CD4-positive, alpha-beta T cell (primary cell): ENCODE measurements at regions not wholly inside any gene's neighbourhood (a gene's known extent, or its start where the extent isn't known, plus 50 kb on each side); places are given as distances from the start of the nearest gene placed in this dataset.

Experiments
- ATAC-seq: fragments of 200-7000 bp; cut with Tn5 transposase; one replicate; pipeline ENCODE4 v1.10.0; 2022; ENCODE audit warnings: mild to moderate bottlenecking; ENCODE audit not compliant: poor library complexity
- CTCF ChIA-PET: fragments of 350-600 bp; sonication (Branson Sonifier 250); formaldehyde crosslinking; loops from one replicate; lab custom pipeline; 2021; ENCODE audit warnings: antibody characterized with exemption, inconsistent platforms; lab: Charles Lee
- POLR2A ChIA-PET: fragments of 350-600 bp; sonication (Branson Sonifier 250); formaldehyde crosslinking; loops from one replicate; lab custom pipeline; 2021; ENCODE audit warnings: antibody characterized with exemption, inconsistent platforms; lab: Charles Lee
- DNase-seq, 14 experiments: peaks; one replicate each; pipeline ENCODE4 v3.0.0-alpha.2; 2013 to 2020; ENCODE audit warnings: mixed read lengths in 2 of 14
- H3K27ac ChIP-seq, 2 donors: one replicate each; pipeline versions ENCODE4 v1.5.1 to v1.7.0; 2013; ENCODE audit warnings: low read length in 2 of 2, low read depth in 1 of 2, mild to moderate bottlenecking in 1 of 2
- H3K27me3 ChIP-seq, 2 experiments: 1 replicate in 1 of 2; 2 replicates in 1 of 2; pipeline versions ENCODE4 v1.6.1 to v1.7.0; 2013; ENCODE audit warnings: low read length in 2 of 2, control low read depth in 1 of 2, mild to moderate bottlenecking in 1 of 2, moderate library complexity in 1 of 2; ENCODE audit not compliant: insufficient read depth in 2 of 2, control insufficient read depth in 1 of 2
- H3K36me3 ChIP-seq: one replicate; pipeline ENCODE4 v1.6.1; 2013; ENCODE audit warnings: low read length, control low read depth; ENCODE audit not compliant: insufficient read depth
- H3K4me1 ChIP-seq: one replicate; pipeline ENCODE4 v1.6.1; 2013; ENCODE audit warnings: low read length, control low read depth; ENCODE audit not compliant: insufficient read depth
- H3K4me3 ChIP-seq: one replicate; pipeline ENCODE4 v1.5.1; 2013; ENCODE audit warnings: mild to moderate bottlenecking, low read length, moderate library complexity
- H3K9me3 ChIP-seq, 2 experiments: 1 replicate in 1 of 2; 2 replicates in 1 of 2; pipeline versions ENCODE4 v1.6.1 to v1.7.0; 2013; ENCODE audit warnings: low read length in 2 of 2, mild to moderate bottlenecking in 2 of 2, control low read depth in 1 of 2, moderate library complexity in 1 of 2; ENCODE audit not compliant: control insufficient read depth in 1 of 2, insufficient read depth in 1 of 2
- H3K27ac Mint-ChIP-seq: one replicate; pipeline ENCODE4 v1.8.0; 2020; ENCODE audit warnings: mixed read lengths
- H3K27me3 Mint-ChIP-seq: one replicate; pipeline ENCODE4 v1.8.0; 2021; ENCODE audit warnings: mixed read lengths
- H3K36me3 Mint-ChIP-seq: one replicate; pipeline ENCODE4 v1.8.0; 2021; ENCODE audit warnings: low read depth, mixed read lengths
- H3K4me1 Mint-ChIP-seq: one replicate; pipeline ENCODE4 v1.8.0; 2021; ENCODE audit warnings: low read depth, mixed read lengths
- H3K4me3 Mint-ChIP-seq: one replicate; pipeline ENCODE4 v1.8.0; 2020; ENCODE audit warnings: mild to moderate bottlenecking, mixed read lengths
- H3K9me3 Mint-ChIP-seq: one replicate; pipeline ENCODE4 v1.8.0; 2020; ENCODE audit warnings: mixed read lengths
- intact Hi-C, 2 experiments: fragments of 100-400 bp; cut with DNase I in 1 of 2; cut with micrococcal nuclease in 1 of 2; formaldehyde crosslinking; loops; one replicate each; pipeline versions ENCODE4 v1.15.1 to v1.9.0; 2023 to 2025; cut with DNase I, micrococcal nuclease
- TF ChIP-seq, protein P1 (sequence below): fragments of 200-600 bp; IDR thresholded peaks from one replicate; pipeline ENCODE4 v1.8.0; 2022; ENCODE audit warnings: antibody characterized with exemption, mild to moderate bottlenecking

DNA sequence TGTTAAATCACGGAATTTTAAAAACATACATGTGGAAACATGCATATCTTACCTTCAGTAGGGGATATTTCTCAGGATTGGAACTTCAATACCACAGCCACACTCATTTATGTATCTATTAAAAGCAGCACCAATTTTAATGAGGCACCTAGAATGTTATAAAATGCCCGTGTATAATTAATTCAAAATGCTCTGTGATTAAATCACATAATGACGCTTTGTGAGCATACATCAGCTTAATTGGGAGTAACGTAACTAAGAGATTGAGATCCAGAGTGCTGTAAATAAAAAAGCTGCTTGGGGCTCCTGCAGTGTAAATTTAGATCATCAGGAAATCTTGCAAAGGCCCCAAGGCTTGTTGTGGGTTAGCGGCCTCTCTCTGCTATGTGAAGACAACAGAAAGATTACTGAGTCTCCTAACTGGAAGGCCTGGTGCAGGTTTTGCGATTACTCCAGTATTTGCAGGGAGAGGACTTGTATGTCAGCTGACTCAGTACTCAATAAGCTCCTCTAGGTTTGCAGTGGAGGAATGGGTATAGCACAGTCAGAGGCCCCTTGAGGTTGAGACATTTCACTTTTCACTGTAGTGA is 195.5 kb upstream of the PHYHIPL start:
- CTCF ChIA-PET: no interaction called here
- H3K9me3 ChIP-seq: no peaks in the 10 kb centered on the region
- H3K36me3 ChIP-seq: no peaks in the 10 kb centered on the region
- no peaks in the 10 kb centered on the region for H3K4me1 ChIP-seq
- H3K27ac Mint-ChIP-seq: no peak overlapping the region
- TF ChIP-seq, protein P1, sequence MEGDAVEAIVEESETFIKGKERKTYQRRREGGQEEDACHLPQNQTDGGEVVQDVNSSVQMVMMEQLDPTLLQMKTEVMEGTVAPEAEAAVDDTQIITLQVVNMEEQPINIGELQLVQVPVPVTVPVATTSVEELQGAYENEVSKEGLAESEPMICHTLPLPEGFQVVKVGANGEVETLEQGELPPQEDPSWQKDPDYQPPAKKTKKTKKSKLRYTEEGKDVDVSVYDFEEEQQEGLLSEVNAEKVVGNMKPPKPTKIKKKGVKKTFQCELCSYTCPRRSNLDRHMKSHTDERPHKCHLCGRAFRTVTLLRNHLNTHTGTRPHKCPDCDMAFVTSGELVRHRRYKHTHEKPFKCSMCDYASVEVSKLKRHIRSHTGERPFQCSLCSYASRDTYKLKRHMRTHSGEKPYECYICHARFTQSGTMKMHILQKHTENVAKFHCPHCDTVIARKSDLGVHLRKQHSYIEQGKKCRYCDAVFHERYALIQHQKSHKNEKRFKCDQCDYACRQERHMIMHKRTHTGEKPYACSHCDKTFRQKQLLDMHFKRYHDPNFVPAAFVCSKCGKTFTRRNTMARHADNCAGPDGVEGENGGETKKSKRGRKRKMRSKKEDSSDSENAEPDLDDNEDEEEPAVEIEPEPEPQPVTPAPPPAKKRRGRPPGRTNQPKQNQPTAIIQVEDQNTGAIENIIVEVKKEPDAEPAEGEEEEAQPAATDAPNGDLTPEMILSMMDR: no peak
- H3K27me3 ChIP-seq: no peaks in the 10 kb centered on the region
- no peak overlapping the region for H3K4me3 ChIP-seq
- ATAC-seq (no peak), DNase-seq (no peak)
- no peak overlapping the region for H3K27ac ChIP-seq
- intact Hi-C loops: no loop called here
- H3K9me3 Mint-ChIP-seq: no peaks in the 10 kb centered on the region
- H3K4me3 Mint-ChIP-seq: no peak overlapping the region
- POLR2A ChIA-PET: no interaction called here
- H3K36me3 Mint-ChIP-seq: no peaks in the 10 kb centered on the region
- H3K27me3 Mint-ChIP-seq: peaks cover 9% of the 10 kb centered on the region
- H3K4me1 Mint-ChIP-seq: no peaks in the 10 kb centered on the region

DNA sequence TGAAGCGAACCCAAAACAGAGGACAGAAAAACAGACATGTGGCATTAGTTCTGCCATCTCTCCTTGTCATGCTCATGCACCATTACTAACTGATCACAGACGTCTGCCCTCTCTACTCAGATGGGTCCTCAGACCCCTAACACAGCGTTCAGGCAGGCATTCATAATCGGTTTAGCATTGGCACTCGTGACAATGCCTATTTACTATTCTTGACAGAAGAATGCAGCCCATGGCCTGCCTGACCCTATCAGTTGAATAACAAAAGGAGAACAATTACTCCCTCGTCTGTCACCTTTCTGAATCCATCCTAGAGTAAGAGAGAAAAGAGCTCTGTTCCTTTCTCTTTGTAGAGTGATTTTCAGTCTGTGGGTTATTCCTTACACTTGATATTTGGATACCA is 194.6 kb upstream of the PHYHIPL start:
- Mint-ChIP-seq H3K4me3 (no peak overlapping the region), H3K27me3 (peaks cover 9% of the 10 kb centered on the region), H3K4me1 (no peaks in the 10 kb centered on the region), H3K36me3 (no peaks in the 10 kb centered on the region), H3K9me3 (no peaks in the 10 kb centered on the region), H3K27ac (no peak overlapping the region)
- no peaks in the 10 kb centered on the region for H3K36me3 ChIP-seq
- ATAC-seq: no peak
- H3K9me3 ChIP-seq: no peaks in the 10 kb centered on the region
- ChIA-PET CTCF (no interaction called here), POLR2A (no interaction called here)
- H3K4me3 ChIP-seq: no peak overlapping the region
- H3K27me3 ChIP-seq: no peaks in the 10 kb centered on the region
- TF ChIP-seq, protein P1: no peak
- H3K4me1 ChIP-seq: no peaks in the 10 kb centered on the region
- intact Hi-C loops: no loop called here
- H3K27ac ChIP-seq: no peak overlapping the region
- DNase-seq: no peak

DNA sequence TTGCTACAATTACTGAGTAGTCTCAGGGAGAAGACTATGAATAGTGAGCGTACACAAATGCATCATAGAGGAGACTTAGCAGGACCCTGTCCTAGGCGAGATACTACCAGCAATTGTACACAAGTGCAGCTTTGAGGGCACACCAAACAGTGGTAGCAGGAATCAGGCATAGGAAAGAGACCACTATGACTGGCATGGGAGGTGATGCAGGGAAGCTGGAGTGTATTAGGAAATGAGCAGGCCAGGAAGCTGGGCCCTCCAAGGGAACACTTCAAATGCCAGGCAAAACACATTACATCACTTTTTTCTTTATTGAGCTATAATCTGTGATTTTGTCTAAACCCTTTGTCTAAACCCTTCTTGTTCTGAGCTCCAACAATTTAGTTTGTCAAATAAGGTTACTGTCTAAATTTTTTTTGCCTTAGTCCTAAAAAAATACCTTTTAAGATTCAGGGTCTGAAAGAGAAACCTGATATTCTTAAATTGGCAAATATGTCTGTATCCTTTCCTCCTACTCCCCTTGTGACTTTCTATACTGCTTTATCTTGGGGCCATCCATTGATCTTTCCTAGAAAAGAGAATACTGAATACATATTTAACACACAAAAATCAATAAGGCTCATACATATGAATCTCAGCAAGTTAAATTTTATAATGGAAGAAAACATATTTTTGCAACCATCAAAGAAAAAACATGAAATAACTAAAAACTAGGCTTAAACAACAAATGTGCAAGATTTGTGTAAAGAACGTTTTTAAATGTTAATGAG is 193.8 kb upstream of the PHYHIPL start:
- Histone ChIP-seq H3K27me3 (no peaks in the 10 kb centered on the region), H3K9me3 (no peaks in the 10 kb centered on the region), H3K27ac (no peak overlapping the region), H3K4me3 (no peak overlapping the region), H3K36me3 (no peaks in the 10 kb centered on the region), H3K4me1 (no peaks in the 10 kb centered on the region)
- intact Hi-C loops: no loop called here
- H3K36me3 Mint-ChIP-seq: no peaks in the 10 kb centered on the region
- ATAC-seq (no peak), DNase-seq (no peak)
- H3K4me3 Mint-ChIP-seq: no peak overlapping the region
- H3K9me3 Mint-ChIP-seq: no peaks in the 10 kb centered on the region
- CTCF ChIA-PET: no interaction called here
- H3K27me3 Mint-ChIP-seq: peaks cover 9% of the 10 kb centered on the region
- H3K27ac Mint-ChIP-seq: no peak overlapping the region
- POLR2A ChIA-PET: no interaction called here
- TF ChIP-seq, protein P1: no peak
- no peaks in the 10 kb centered on the region for H3K4me1 Mint-ChIP-seq
